ENCODE measurements at regions not wholly inside any gene's neighbourhood (a gene's known extent, or its start where the extent isn't known, plus 50 kb on each side); places are given as distances from the start of the nearest gene placed in this dataset.

GRCh38 chr7:22051886-22052673 is 106.4 kb upstream of the CDCA7L start:
- TF ChIP-seq, protein P1, sequence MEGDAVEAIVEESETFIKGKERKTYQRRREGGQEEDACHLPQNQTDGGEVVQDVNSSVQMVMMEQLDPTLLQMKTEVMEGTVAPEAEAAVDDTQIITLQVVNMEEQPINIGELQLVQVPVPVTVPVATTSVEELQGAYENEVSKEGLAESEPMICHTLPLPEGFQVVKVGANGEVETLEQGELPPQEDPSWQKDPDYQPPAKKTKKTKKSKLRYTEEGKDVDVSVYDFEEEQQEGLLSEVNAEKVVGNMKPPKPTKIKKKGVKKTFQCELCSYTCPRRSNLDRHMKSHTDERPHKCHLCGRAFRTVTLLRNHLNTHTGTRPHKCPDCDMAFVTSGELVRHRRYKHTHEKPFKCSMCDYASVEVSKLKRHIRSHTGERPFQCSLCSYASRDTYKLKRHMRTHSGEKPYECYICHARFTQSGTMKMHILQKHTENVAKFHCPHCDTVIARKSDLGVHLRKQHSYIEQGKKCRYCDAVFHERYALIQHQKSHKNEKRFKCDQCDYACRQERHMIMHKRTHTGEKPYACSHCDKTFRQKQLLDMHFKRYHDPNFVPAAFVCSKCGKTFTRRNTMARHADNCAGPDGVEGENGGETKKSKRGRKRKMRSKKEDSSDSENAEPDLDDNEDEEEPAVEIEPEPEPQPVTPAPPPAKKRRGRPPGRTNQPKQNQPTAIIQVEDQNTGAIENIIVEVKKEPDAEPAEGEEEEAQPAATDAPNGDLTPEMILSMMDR (conservative IDR thresholded peaks at IDR 0.05; ENCODE audit: low read length): no peak
- no peak for TF ChIP-seq EZH2phosphoT487 (IDR thresholded peaks at IDR 0.05; ENCODE audit: borderline replicate concordance, low read depth, low read length)
